H9 (cell line): ENCODE measurements at regions not wholly inside any gene's neighbourhood (a gene's known extent, or its start where the extent isn't known, plus 50 kb on each side); places are given as distances from the start of the nearest gene placed in this dataset.

ENCODE experiments used
- DNase-seq: peaks from one replicate; pipeline ENCODE4 v3.0.0-alpha.2; 2017
- H2AFZ ChIP-seq: one replicate; pipeline ENCODE4 v1.6.1; 2013; ENCODE audit warnings: mild to moderate bottlenecking, low read length, control low read depth, moderate library complexity
- H2AK5ac ChIP-seq: 2 replicates; pipeline ENCODE4 v1.6.1; 2013; ENCODE audit warnings: low read length, control low read depth, mixed read lengths; ENCODE audit not compliant: insufficient read length
- H2BK120ac ChIP-seq: one replicate; pipeline ENCODE4 v1.6.1; 2013; ENCODE audit warnings: low read depth, mild to moderate bottlenecking, low read length, control low read depth, inconsistent platforms; ENCODE audit not compliant: poor library complexity, severe bottlenecking
- H2BK12ac ChIP-seq: 2 replicates; pipeline ENCODE4 v1.6.1; 2013; ENCODE audit warnings: low read length, control low read depth, mixed read lengths, low read depth; ENCODE audit not compliant: insufficient read length
- H2BK15ac ChIP-seq: 2 replicates; pipeline ENCODE4 v1.6.1; 2013; ENCODE audit warnings: low read depth, low read length, control low read depth
- H2BK20ac ChIP-seq: one replicate; pipeline ENCODE4 v1.6.1; 2013; ENCODE audit warnings: low read depth, mild to moderate bottlenecking, low read length, control low read depth, inconsistent platforms; ENCODE audit not compliant: poor library complexity, severe bottlenecking
- H2BK5ac ChIP-seq: 2 replicates; pipeline ENCODE4 v1.6.1; 2013; ENCODE audit warnings: low read length, control low read depth, mixed read lengths; ENCODE audit not compliant: insufficient read length
- H3K14ac ChIP-seq: 2 replicates; pipeline ENCODE4 v1.6.1; 2013; ENCODE audit warnings: low read length, control low read depth; ENCODE audit not compliant: insufficient read depth
- H3K18ac ChIP-seq: 2 replicates; pipeline ENCODE4 v1.6.1; 2013; ENCODE audit warnings: low read depth, mild to moderate bottlenecking, mixed read lengths, low read length, control low read depth; ENCODE audit not compliant: insufficient read length
- H3K23ac ChIP-seq: 2 replicates; pipeline ENCODE4 v1.6.1; 2013; ENCODE audit warnings: low read length, control low read depth, mixed read lengths, low read depth; ENCODE audit not compliant: insufficient read length
- H3K23me2 ChIP-seq: 2 replicates; pipeline ENCODE4 v1.6.1; 2013; ENCODE audit warnings: low read depth, mild to moderate bottlenecking, mixed read lengths, low read length, control low read depth; ENCODE audit not compliant: insufficient read length, poor library complexity, severe bottlenecking
- H3K27ac ChIP-seq: 2 replicates; pipeline ENCODE4 v1.5.1; 2013; ENCODE audit warnings: low read length, control low read depth, mixed read lengths, low read depth; ENCODE audit not compliant: insufficient read length
- H3K27me3 ChIP-seq: 2 replicates; pipeline ENCODE4 v1.6.1; 2013; ENCODE audit warnings: low read length, control low read depth, inconsistent platforms; ENCODE audit not compliant: insufficient read depth
- H3K4ac ChIP-seq: 2 replicates; pipeline ENCODE4 v1.6.1; 2013; ENCODE audit warnings: low read depth, mild to moderate bottlenecking, control low read depth, inconsistent platforms, low read length, moderate library complexity
- H3K4me1 ChIP-seq: 2 replicates; pipeline ENCODE4 v1.6.1; 2013; ENCODE audit warnings: low read length, control low read depth, inconsistent platforms; ENCODE audit not compliant: insufficient read depth
- H3K4me2 ChIP-seq: 2 replicates; pipeline ENCODE4 v1.6.1; 2013; ENCODE audit warnings: low read length, control low read depth, mixed read lengths; ENCODE audit not compliant: insufficient read length, insufficient read depth
- H3K56ac ChIP-seq: 2 replicates; pipeline ENCODE4 v1.6.1; 2013; ENCODE audit warnings: low read depth, mild to moderate bottlenecking, mixed read lengths, low read length, control low read depth; ENCODE audit not compliant: insufficient read length
- H3K79me1 ChIP-seq: 2 replicates; pipeline ENCODE4 v1.6.1; 2013; ENCODE audit warnings: low read depth, mild to moderate bottlenecking, moderate library complexity, low read length, control low read depth, inconsistent platforms; ENCODE audit not compliant: insufficient read depth, poor library complexity, severe bottlenecking
- H3K79me2 ChIP-seq: 2 replicates; pipeline ENCODE4 v1.6.1; 2013; ENCODE audit warnings: low read length, control low read depth, inconsistent platforms; ENCODE audit not compliant: insufficient read depth
- H3K9ac ChIP-seq: 2 replicates; pipeline ENCODE4 v1.6.1; 2013; ENCODE audit warnings: low read length, control low read depth, mixed read lengths; ENCODE audit not compliant: insufficient read length; ENCODE audit errors: extremely low read depth
- H3K9me3 ChIP-seq: one replicate; pipeline ENCODE4 v1.6.1; 2013; ENCODE audit warnings: low read depth, low read length, inconsistent platforms; ENCODE audit not compliant: control insufficient read depth
- H3T11ph ChIP-seq: one replicate; pipeline ENCODE4 v1.6.1; 2013; ENCODE audit warnings: mild to moderate bottlenecking, low read length, control low read depth, inconsistent platforms
- H4K20me1 ChIP-seq: one replicate; pipeline ENCODE4 v1.6.1; 2013; ENCODE audit not compliant: control insufficient read depth, insufficient read length, insufficient read depth
- H4K5ac ChIP-seq: 2 replicates; pipeline ENCODE4 v1.6.1; 2013; ENCODE audit warnings: low read depth, mild to moderate bottlenecking, mixed read lengths, low read length, control low read depth; ENCODE audit not compliant: insufficient read length
- H4K8ac ChIP-seq: replicated peaks from 2 replicates; pipeline ENCODE4 v1.6.1; 2013; ENCODE audit warnings: low read length, control low read depth, mixed read lengths, low read depth; ENCODE audit not compliant: insufficient read length
- H4K91ac ChIP-seq: 2 replicates; pipeline ENCODE4 v1.6.1; 2013; ENCODE audit warnings: low read depth, mild to moderate bottlenecking, moderate library complexity, mixed read lengths, low read length, control low read depth; ENCODE audit not compliant: insufficient read length
- H3K27ac Mint-ChIP-seq, 3 experiments: 2 replicates in 2 of 3; 3 replicates in 1 of 3; pipeline ENCODE4 v1.8.0; 2020 to 2021; ENCODE audit warnings: mixed read lengths in 3 of 3, mild to moderate bottlenecking in 1 of 3, moderate library complexity in 1 of 3
- H3K27me3 Mint-ChIP-seq: 2 replicates; pipeline ENCODE4 v1.8.0; 2021; ENCODE audit warnings: low read depth, mild to moderate bottlenecking, moderate library complexity, mixed read lengths
- H3K36me3 Mint-ChIP-seq, 3 experiments: 2 replicates in 2 of 3; 3 replicates in 1 of 3; pipeline ENCODE4 v1.8.0; 2020 to 2021; ENCODE audit warnings: low read depth in 3 of 3, mixed read lengths in 3 of 3; ENCODE audit not compliant: insufficient read depth in 1 of 3
- H3K4me1 Mint-ChIP-seq, 2 experiments: 2 replicates each; pipeline ENCODE4 v1.8.0; 2020; ENCODE audit warnings: mixed read lengths in 2 of 2
- H3K4me3 Mint-ChIP-seq, 2 experiments: 2 replicates in 1 of 2; 3 replicates in 1 of 2; pipeline ENCODE4 v1.8.0; 2020 to 2021; ENCODE audit warnings: mild to moderate bottlenecking in 2 of 2, mixed read lengths in 2 of 2, moderate library complexity in 1 of 2
- H3K9me3 Mint-ChIP-seq, 2 experiments: 2 replicates in 1 of 2; 3 replicates in 1 of 2; pipeline ENCODE4 v1.8.0; 2020; ENCODE audit warnings: mild to moderate bottlenecking in 2 of 2, mixed read lengths in 2 of 2, moderate library complexity in 1 of 2
- WGBS: extraction: QIAGEN DNeasy Blood & Tissue Kit; methylation state at CpG from one replicate; pipeline ENCODE4 v1.1.7; 2013; ENCODE audit warnings: missing lambda C conversion rate, low lambda C conversion rate, mixed read lengths; ENCODE audit not compliant: insufficient read length; ENCODE audit errors: extremely low coverage; 5-methylcytosine and 5-hydroxymethylcytosine counted together
- TF ChIP-seq, protein P1 (sequence below): fragments of 200-600 bp; sonication (generic); conservative IDR thresholded peaks from 3 replicates; pipeline ENCODE4 v1.8.0; 2021; ENCODE audit warnings: antibody characterized with exemption, mild to moderate bottlenecking

DNA sequence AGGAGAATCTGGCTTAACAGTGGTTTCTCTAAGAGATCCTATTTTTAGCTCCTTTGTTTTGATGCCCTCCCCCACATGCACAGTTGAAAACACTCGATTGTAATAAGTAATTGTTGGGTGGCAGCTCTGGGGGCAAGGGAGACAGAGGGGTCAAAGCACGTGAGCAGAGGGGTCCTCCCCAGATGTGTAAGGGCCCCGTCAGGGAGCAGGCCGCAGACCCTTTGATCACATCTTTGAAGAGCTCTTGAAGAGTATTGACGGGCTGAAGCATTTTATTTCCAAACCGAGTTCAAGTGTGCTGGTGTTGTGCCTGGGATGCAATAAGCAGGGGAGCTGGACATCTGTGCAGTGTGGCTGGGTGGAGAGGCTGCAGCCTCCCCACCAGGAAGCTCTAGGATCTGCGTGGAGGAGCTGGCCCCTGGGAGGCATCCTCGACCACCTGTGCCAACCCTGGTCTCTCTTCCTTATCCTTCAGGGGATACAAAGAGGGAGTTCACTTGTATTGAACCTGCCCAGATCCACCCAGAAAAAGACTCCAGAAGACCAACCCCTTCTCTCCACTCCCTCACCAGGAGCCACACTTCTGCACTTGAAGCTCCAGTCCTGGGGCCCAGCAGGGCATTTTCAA, 473.0 kb upstream of the MGMT start:
- H3K36me3 Mint-ChIP-seq, result no peaks in the 10 kb centered on the region
- no peak overlapping the region for H2AK5ac ChIP-seq
- H4K20me1 ChIP-seq, result no peaks in the 10 kb centered on the region
- H3K23ac ChIP-seq, result no peak overlapping the region
- H4K5ac ChIP-seq, result no peak overlapping the region
- no CpG with 5 or more reads among the region's 8 CpGs for WGBS
- H2BK12ac ChIP-seq, result no peak overlapping the region
- TF ChIP-seq, protein P1, sequence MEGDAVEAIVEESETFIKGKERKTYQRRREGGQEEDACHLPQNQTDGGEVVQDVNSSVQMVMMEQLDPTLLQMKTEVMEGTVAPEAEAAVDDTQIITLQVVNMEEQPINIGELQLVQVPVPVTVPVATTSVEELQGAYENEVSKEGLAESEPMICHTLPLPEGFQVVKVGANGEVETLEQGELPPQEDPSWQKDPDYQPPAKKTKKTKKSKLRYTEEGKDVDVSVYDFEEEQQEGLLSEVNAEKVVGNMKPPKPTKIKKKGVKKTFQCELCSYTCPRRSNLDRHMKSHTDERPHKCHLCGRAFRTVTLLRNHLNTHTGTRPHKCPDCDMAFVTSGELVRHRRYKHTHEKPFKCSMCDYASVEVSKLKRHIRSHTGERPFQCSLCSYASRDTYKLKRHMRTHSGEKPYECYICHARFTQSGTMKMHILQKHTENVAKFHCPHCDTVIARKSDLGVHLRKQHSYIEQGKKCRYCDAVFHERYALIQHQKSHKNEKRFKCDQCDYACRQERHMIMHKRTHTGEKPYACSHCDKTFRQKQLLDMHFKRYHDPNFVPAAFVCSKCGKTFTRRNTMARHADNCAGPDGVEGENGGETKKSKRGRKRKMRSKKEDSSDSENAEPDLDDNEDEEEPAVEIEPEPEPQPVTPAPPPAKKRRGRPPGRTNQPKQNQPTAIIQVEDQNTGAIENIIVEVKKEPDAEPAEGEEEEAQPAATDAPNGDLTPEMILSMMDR, result no peak
- H4K8ac ChIP-seq, result no peak overlapping the region
- H3K4me1 Mint-ChIP-seq, result peaks cover 9 to 15% of the 10 kb centered on the region in 2 experiments
- no peaks in the 10 kb centered on the region for H3K27me3 Mint-ChIP-seq
- no peaks in the 10 kb centered on the region for H3K79me2 ChIP-seq
- no peaks in the 10 kb centered on the region for H3K23me2 ChIP-seq
- no peak overlapping the region for H3K56ac ChIP-seq
- H3K4ac ChIP-seq, result no peak overlapping the region
- H2BK120ac ChIP-seq, result no peak overlapping the region
- no peak for DNase-seq
- H2BK20ac ChIP-seq, result no peak overlapping the region
- H2BK5ac ChIP-seq, result no peak overlapping the region
- H3K79me1 ChIP-seq, result no peaks in the 10 kb centered on the region
- no peaks in the 10 kb centered on the region for H3K9me3 ChIP-seq
- H3K27ac ChIP-seq, result no peak overlapping the region
- H3K4me1 ChIP-seq, result no peaks in the 10 kb centered on the region
- no peak overlapping the region for H4K91ac ChIP-seq
- no peak overlapping the region for H3T11ph ChIP-seq
- no peaks in the 10 kb centered on the region for H3K9me3 Mint-ChIP-seq
- no peak overlapping the region for H3K18ac ChIP-seq
- no peak overlapping the region; a peak in 1 of 5 replicates for H3K4me3 Mint-ChIP-seq
- H3K27me3 ChIP-seq, result no peaks in the 10 kb centered on the region
- no peak overlapping the region for H3K4me2 ChIP-seq
- no peak overlapping the region for H2AFZ ChIP-seq
- H3K14ac ChIP-seq, result no peak overlapping the region
- H2BK15ac ChIP-seq, result no peak overlapping the region
- no peak overlapping the region for H3K27ac Mint-ChIP-seq
- no peak overlapping the region for H3K9ac ChIP-seq
